Lung microvascular endothelial cell (primary cell): ENCODE measurements at regions not wholly inside any gene's neighbourhood (a gene's known extent, or its start where the extent isn't known, plus 50 kb on each side); places are given as distances from the start of the nearest gene placed in this dataset.

Source experiments
- DNase-seq, 2 donors: peaks; one replicate each; pipeline versions ENCODE4 v3.0.0 to v3.0.0-alpha.2; 2010; ENCODE audit warnings: low read depth in 2 of 2

- DNase-seq: no peak
Measured at GRCh38 chr5:82707741-82708140, 369.5 kb downstream of the TMEM167A start.

GRCh38 chr5:82704381-82704780, 372.8 kb downstream of the TMEM167A start:
- DNase-seq: no peak

- DNase-seq: no peak
Measured at GRCh38 chr5:82702046-82702445, 375.1 kb downstream of the TMEM167A start.

GRCh38 chr5:82699737-82700136, 377.5 kb downstream of the TMEM167A start:
- DNase-seq: no peak

GRCh38 chr5:82698026-82698425, 379.2 kb downstream of the TMEM167A start:
- DNase-seq: no peak

- DNase-seq: no peak
Measured at GRCh38 chr5:82694711-82695285, 382.4 kb downstream of the TMEM167A start.

GRCh38 chr5:82692826-82693225, 384.4 kb downstream of the TMEM167A start:
- no peak for DNase-seq

- DNase-seq: no peak
Measured at GRCh38 chr5:82684659-82685058, 392.5 kb downstream of the TMEM167A start.

- DNase-seq: no peak
Measured at GRCh38 chr5:82684165-82684564, 393.0 kb downstream of the TMEM167A start.

GRCh38 chr5:82679660-82680059, 397.5 kb downstream of the TMEM167A start:
- DNase-seq: no peak

GRCh38 chr5:82676661-82677060, 398.5 kb upstream of the RPS23 start:
- DNase-seq: no peak

- no peak for DNase-seq
Measured at GRCh38 chr5:82674671-82675070, 396.5 kb upstream of the RPS23 start.

- DNase-seq: no peak
Measured at GRCh38 chr5:82673057-82673809, 395.1 kb upstream of the RPS23 start.

- no peak for DNase-seq
Measured at GRCh38 chr5:82670692-82671091, 392.5 kb upstream of the RPS23 start.

GRCh38 chr5:82669720-82670119, 391.6 kb upstream of the RPS23 start:
- no peak for DNase-seq

GRCh38 chr5:82666312-82666711, 388.2 kb upstream of the RPS23 start:
- no peak for DNase-seq

- no peak for DNase-seq
Measured at GRCh38 chr5:82664732-82665131, 386.6 kb upstream of the RPS23 start.

- DNase-seq: no peak
Measured at GRCh38 chr5:82663225-82663624, 385.1 kb upstream of the RPS23 start.

GRCh38 chr5:82662340-82662739, 384.2 kb upstream of the RPS23 start:
- DNase-seq: no peak

- no peak for DNase-seq
Measured at GRCh38 chr5:82661933-82662332, 383.8 kb upstream of the RPS23 start.

GRCh38 chr5:82661462-82661861, 383.3 kb upstream of the RPS23 start:
- no peak for DNase-seq

GRCh38 chr5:82659115-82659514, 381.0 kb upstream of the RPS23 start:
- DNase-seq: no peak

- no peak for DNase-seq
Measured at GRCh38 chr5:82657033-82657699, 379.0 kb upstream of the RPS23 start.
